OCI-LY7 (cell line): ENCODE measurements at regions not wholly inside any gene's neighbourhood (a gene's known extent, or its start where the extent isn't known, plus 50 kb on each side); places are given as distances from the start of the nearest gene placed in this dataset. TPM values are rescaled to one million over a fixed set of nuclear protein-coding genes. Genes with fewer than 3 reads are reported as not detected.

Experiments used
- BruUV-seq: library from RNA; stranded (reverse); fragments of 400-500 nt; replicated peaks from 2 replicates; lab custom pipeline; 2021; lab: Mats Ljungman, UMichigan
- CTCF ChIA-PET: fragments of 300-600 bp; sonication (Branson Sonifier 250); formaldehyde crosslinking; loops from one replicate; lab custom pipeline; 2022; ENCODE audit warnings: antibody characterized with exemption; ENCODE audit not compliant: unreplicated experiment; lab: Charles Lee
- POLR2A ChIA-PET: fragments of 300-600 bp; sonication (Branson Sonifier 250); formaldehyde crosslinking; loops from one replicate; lab custom pipeline; 2022; ENCODE audit warnings: antibody characterized with exemption; lab: Charles Lee
- DNase-seq: peaks from one replicate; pipeline ENCODE4 v3.0.0-alpha.2; 2015; ENCODE audit warnings: low spot score
- H2AFZ ChIP-seq: fragments of 200-600 bp; sonication (generic), shearing (Covaris generic); 2 replicates; pipeline ENCODE4 v1.6.1; 2014; ENCODE audit warnings: mild to moderate bottlenecking, antibody characterized with exemption, low read length, moderate library complexity
- H3K27ac ChIP-seq: fragments of 200-600 bp; sonication (generic); 2 replicates; pipeline ENCODE4 v1.5.1; 2014; ENCODE audit warnings: mixed run types, low read depth, mild to moderate bottlenecking, moderate library complexity, low read length, inconsistent platforms; ENCODE audit not compliant: poor library complexity, severe bottlenecking
- H3K36me3 ChIP-seq: fragments of 200-600 bp; sonication (generic); 2 replicates; pipeline ENCODE4 v1.6.1; 2014; ENCODE audit warnings: mild to moderate bottlenecking, antibody characterized with exemption, low read length, moderate library complexity, mixed read lengths; ENCODE audit not compliant: insufficient read depth
- H3K4me1 ChIP-seq: fragments of 200-600 bp; sonication (generic); 2 replicates; pipeline ENCODE4 v1.5.1; 2014; ENCODE audit warnings: mild to moderate bottlenecking, low read length; ENCODE audit not compliant: insufficient read depth, poor library complexity, severe bottlenecking
- H3K4me2 ChIP-seq: fragments of 200-600 bp; sonication (generic); 2 replicates; pipeline ENCODE4 v1.6.1; 2014; ENCODE audit warnings: mild to moderate bottlenecking, low read length
- H3K4me3 ChIP-seq: fragments of 200-600 bp; sonication (generic); 2 replicates; pipeline ENCODE4 v1.5.1; 2014; ENCODE audit warnings: mild to moderate bottlenecking, low read depth, low read length; ENCODE audit not compliant: poor library complexity, severe bottlenecking
- H3K79me2 ChIP-seq: fragments of 200-600 bp; sonication (generic); 2 replicates; pipeline ENCODE4 v1.6.1; 2016; ENCODE audit warnings: low read depth, mild to moderate bottlenecking, low read length, moderate library complexity, mixed read lengths; ENCODE audit not compliant: insufficient read depth
- H3K9me2 ChIP-seq: fragments of 200-600 bp; sonication (generic); 2 replicates; pipeline ENCODE4 v1.6.1; 2016; ENCODE audit warnings: mild to moderate bottlenecking, low read length, mixed read lengths; ENCODE audit not compliant: insufficient read depth
- H3K9me3 ChIP-seq: fragments of 200-600 bp; sonication (generic); 2 replicates; pipeline ENCODE4 v1.6.1; 2014; ENCODE audit warnings: mild to moderate bottlenecking, mixed run types, low read length, mixed read lengths
- H4K20me1 ChIP-seq: fragments of 200-600 bp; sonication (generic); 2 replicates; pipeline ENCODE4 v1.6.1; 2014; ENCODE audit warnings: mild to moderate bottlenecking, antibody characterized with exemption, low read length, moderate library complexity, mixed read lengths; ENCODE audit not compliant: insufficient read depth
- EZH2phosphoT487 ChIP-seq: fragments of 200-600 bp; sonication (generic); IDR thresholded peaks from 2 replicates; pipeline ENCODE4 v1.6.1; 2018; ENCODE audit warnings: low read depth, borderline replicate concordance, mild to moderate bottlenecking, mixed run types, antibody characterized with exemption, low read length, moderate library complexity, mixed read lengths
- intact Hi-C: fragments of 100-400 bp; cut with micrococcal nuclease; formaldehyde crosslinking; loops from one replicate; pipeline ENCODE4 v1.10.0; 2022; ENCODE audit not compliant: unreplicated experiment
- small RNA-seq: library from RNA; depleted of rRNA; stranded (forward); fragments of <200 nt; gene quantifications from one replicate; pipeline ENCODE3, GENCODE V24; 2014
- TF ChIP-seq, protein P1 (sequence below): fragments of 200-600 bp; sonication (generic); conservative IDR thresholded peaks from 2 replicates; pipeline ENCODE4 v1.5.1; 2014; ENCODE audit warnings: mild to moderate bottlenecking, antibody characterized with exemption, low read length, moderate library complexity, mixed read lengths

DNA sequence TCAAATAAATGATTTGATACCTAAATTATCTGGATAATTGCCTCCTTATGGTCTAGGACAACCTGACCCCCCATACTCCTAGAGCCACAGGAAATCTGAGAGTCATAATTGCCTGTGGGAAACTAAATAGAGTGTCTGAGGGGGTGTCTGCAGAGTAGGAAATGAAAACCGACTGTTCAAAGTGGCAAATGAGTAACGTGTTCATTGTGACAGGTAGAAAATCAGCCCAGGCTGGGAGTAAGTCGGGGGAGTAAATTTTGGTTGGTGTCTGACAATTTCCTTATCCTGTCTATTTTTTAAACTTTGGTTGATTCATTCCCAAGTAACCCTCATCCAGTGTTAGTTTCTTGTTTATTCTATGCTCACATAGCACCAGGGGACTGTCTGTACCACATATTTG lies 51.6 kb upstream of the HOXC13 start:
- POLR2A ChIA-PET: no interaction called here
- CTCF ChIA-PET: no interaction called here
- no TSS peak for BruUV-seq

GRCh38 chr12:53887881-53888280 lies 50.8 kb upstream of the HOXC13 start:
- no TSS peak for BruUV-seq
- Histone ChIP-seq H3K79me2 (no peaks in the 10 kb centered on the region), H3K4me1 (no peaks in the 10 kb centered on the region), H3K36me3 (no peaks in the 10 kb centered on the region), H3K9me3 (no peaks in the 10 kb centered on the region), H4K20me1 (no peaks in the 10 kb centered on the region), H3K4me3 (no peak overlapping the region), H2AFZ (no peak overlapping the region), H3K27ac (no peak overlapping the region), H3K4me2 (no peak overlapping the region), H3K9me2 (no peaks in the 10 kb centered on the region)
- intact Hi-C loops: no loop called here
- ChIA-PET CTCF (no interaction called here), POLR2A (no interaction called here)
- TF ChIP-seq EZH2phosphoT487: no peak
- TF ChIP-seq, protein P1, sequence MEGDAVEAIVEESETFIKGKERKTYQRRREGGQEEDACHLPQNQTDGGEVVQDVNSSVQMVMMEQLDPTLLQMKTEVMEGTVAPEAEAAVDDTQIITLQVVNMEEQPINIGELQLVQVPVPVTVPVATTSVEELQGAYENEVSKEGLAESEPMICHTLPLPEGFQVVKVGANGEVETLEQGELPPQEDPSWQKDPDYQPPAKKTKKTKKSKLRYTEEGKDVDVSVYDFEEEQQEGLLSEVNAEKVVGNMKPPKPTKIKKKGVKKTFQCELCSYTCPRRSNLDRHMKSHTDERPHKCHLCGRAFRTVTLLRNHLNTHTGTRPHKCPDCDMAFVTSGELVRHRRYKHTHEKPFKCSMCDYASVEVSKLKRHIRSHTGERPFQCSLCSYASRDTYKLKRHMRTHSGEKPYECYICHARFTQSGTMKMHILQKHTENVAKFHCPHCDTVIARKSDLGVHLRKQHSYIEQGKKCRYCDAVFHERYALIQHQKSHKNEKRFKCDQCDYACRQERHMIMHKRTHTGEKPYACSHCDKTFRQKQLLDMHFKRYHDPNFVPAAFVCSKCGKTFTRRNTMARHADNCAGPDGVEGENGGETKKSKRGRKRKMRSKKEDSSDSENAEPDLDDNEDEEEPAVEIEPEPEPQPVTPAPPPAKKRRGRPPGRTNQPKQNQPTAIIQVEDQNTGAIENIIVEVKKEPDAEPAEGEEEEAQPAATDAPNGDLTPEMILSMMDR: no peak
- DNase-seq: no peak

More for the DNA sequence above, 51.6 kb upstream of the HOXC13 start:
- DNase-seq: no peak
- Histone ChIP-seq H3K79me2 (no peaks in the 10 kb centered on the region), H3K4me3 (no peak overlapping the region), H2AFZ (no peak overlapping the region), H3K9me2 (no peaks in the 10 kb centered on the region), H3K9me3 (no peaks in the 10 kb centered on the region), H3K27ac (no peak overlapping the region), H4K20me1 (no peaks in the 10 kb centered on the region), H3K36me3 (no peaks in the 10 kb centered on the region), H3K4me2 (no peak overlapping the region), H3K4me1 (no peaks in the 10 kb centered on the region)
- intact Hi-C loops: no loop called here
- TF ChIP-seq EZH2phosphoT487: no peak
- TF ChIP-seq, protein P1: no peak

Small RNAs in the stretch of these regions (small RNA-seq; reads per million reads assigned to genes)
- not detected for gene RN7SKP289
